ENCODE measurements at regions not wholly inside any gene's neighbourhood (a gene's known extent, or its start where the extent isn't known, plus 50 kb on each side); places are given as distances from the start of the nearest gene placed in this dataset.

DNA sequence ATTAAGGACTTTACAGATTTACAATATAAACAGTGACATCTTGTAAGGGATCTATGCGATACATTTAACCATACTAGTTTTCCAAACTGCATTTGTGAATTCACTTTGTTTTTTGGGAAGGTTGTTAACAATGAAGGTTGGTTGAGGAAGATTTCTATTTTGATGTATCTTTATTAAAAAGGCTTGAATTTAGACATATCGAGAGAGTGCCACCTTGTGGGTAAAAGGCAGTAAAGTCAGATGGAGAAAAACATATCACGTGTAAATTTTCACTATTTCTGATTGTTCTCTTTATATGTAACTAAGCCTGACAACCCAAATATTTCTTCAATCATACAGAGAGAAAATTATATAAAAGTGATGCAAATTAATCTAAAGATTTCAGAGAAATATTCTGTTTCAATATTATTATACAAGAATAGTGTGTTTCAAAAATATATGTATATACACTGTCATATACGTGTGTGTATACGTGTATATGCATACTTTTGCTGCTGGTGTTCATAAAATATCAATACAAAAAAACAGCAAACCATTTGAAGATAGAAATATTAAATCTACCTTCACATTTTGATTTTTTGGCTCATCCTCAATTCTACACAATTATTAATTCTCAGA, 988.6 kb downstream of the SORCS1 start:
- peak in 1 of 2 experiments; percentile 1 for DNase-seq

DNA sequence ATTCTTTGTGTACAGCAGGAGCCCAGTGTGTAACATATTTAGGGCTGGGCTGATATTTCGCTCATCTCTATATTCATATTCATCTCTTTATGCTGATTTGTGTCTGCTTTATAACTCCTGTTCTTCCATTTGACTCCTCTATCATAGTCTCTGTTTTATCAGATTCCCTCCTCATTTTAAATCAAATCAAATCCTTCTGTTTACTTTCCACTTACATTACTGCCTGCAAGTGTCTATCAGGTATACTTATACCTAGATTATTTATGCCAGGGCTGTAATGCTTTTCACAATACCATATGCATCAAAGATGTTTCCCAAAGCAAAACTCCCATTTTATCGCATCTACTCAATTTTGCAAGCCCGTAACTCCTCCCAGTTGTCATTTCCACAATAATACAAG, 990.7 kb downstream of the SORCS1 start:
- no peak for DNase-seq

DNA sequence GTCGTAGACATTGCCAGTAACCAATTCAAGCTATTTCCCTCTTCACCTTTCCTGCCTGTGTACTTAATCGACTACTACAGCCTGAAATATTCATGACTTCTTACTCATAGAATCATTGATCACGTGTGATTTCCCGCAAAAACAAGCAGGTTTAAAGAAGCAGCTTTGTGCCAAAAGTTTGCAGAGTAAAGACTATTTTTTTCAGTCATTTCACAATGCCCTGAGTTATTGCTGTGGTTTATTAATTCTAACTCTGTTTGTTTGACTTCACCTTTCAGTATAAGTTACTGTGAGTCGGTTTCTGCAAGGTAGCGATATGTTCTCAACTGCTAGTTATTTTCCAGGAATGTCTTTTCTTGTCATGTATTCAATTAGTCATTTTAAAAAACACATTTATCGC, 995.3 kb downstream of the SORCS1 start:
- DNase-seq, result no peak

DNA sequence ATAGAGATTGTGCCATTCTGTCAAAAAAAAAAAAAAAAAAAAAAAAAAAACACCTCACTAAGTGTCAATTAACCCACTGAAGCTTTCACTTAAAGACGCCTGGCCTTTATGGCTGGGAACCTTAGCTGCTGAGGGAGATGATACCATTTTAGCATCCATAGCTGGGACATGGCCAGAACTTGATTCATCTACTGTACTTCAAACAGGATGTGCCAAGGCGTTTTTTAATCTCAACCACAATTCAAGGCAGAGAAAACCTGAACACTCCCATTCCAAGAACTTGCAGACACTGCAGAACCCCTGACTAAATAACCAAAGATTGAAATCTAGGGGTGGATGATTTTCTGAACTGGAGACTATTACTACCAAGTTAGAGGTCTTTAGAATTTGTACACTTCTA, 996.6 kb downstream of the SORCS1 start:
- DNase-seq, result no peak

DNA sequence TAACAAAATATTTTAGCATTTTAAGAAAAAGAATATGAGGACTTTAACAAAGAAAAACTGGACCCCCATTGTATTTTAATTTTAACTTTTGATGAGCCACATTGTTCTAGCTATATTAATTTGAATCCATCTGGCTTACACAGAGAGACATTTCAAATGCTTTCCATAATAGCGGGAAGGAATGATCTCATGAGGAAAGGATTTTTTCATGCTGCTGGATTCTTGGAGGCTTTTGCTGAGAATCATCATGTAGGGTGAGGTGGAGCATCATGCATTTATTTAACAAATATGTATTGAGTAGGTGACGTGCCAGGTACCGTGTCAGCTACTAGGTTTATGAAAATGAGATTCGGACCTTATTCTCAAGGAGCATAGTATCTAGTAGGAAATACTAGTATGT, 1006.3 kb downstream of the SORCS1 start:
- no peak for DNase-seq

DNA sequence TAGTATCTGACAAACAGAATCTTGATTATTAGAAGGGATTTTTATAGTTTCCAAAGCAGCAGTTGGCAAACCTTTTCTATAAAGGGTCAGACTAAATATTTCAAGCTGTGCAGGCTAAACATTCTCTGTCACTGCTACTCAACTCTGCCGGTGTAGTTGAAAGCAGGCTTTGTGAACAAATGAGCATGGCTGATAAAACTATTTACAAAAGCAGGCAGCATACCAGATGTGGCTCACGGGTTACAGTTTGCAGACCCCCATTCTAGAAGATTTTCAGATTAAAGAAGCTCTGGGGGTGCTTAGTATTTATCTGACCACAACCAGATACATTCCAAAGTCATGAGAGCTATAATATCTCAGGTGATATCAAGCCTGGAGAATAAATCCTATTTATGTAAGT, 1017.5 kb downstream of the SORCS1 start:
- DNase-seq, result no peak

DNA sequence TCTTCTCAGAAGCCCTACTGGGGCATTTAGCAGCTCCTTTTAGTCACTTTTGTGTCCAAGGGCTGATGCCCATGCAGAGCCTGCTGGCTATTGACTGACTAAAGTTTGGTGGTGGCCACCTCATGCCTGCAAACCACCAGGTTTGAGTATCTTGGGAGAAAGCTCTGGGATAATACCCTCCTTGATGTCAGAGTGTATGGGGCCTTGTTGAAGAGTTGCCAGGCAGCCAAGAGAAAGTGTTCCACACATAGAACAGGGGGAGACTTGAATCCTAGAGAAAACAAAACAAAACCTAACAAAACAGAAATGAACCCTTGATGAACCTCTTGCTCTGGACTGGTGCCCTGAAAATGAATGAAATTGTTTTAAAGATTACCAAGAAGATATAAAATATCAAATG, 1024.6 kb downstream of the SORCS1 start:
- no peak for DNase-seq

DNA sequence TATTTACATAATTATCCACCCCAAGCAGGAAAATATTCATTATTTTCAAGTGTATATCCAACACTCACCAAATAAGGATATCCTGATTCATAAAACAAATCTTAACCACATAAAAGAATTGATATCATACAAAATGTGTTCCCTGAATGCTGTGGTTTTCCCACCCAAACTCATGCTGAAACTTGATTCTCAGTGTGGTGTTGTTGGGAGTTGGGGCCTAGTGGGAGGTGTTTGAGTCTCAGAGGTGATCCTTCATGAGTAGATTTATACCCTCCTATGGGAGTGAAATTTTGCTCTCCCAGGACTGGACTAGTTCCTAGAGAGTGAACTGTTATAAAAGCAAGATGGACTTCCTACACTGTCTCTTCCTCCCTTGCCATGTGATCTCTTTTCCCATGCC, 1028.3 kb downstream of the SORCS1 start:
- no peak for DNase-seq

DNA sequence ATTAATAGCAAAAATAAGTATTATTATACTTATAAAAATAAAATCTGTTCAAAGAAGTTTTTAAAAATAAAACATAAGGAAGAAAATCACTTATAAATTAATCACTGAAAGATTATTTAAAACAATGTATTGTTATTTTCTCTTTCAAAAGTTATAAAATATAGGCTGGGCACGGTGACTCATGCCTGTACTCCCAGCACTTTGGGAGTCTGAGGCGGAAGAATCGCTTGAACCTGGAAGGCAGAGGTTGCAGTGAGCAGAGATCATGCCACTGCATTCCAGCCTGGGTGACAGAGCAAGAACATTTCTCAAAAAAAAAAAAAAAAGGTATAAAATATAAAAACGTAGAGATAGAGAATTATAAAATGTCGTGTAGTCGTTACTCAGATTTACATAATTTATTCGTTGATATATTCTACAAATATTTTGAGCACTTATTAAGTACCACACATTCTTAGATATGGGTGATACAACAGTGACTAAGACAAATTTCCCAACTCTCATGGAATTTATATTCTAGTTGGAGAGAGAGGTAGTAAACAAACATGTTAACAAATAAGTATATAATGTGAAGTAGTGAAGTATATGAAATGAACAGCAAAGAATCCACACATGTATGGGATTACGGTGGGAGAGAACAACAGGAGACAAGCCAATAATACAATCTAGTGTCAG, 1030.0 kb downstream of the SORCS1 start:
- DNase-seq, result no peak

DNA sequence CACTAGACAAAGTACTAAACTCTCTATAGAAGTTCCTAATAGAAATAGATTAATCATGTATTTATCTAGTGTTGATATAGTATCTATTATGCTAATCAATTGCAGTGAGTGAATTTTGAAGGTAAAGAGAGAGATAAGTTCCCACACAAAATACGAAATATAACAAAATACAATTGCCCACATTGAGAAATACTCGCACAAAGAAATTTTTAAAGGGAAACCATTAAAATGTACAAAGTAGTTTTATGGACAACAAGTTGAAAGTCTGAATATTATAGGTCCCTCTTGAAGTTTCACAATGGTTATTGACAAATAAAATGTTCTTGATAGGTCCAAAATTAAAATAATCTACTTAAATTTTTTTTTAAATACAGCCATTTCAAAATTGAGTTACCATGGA, 1031.1 kb downstream of the SORCS1 start:
- DNase-seq, result no peak

DNA sequence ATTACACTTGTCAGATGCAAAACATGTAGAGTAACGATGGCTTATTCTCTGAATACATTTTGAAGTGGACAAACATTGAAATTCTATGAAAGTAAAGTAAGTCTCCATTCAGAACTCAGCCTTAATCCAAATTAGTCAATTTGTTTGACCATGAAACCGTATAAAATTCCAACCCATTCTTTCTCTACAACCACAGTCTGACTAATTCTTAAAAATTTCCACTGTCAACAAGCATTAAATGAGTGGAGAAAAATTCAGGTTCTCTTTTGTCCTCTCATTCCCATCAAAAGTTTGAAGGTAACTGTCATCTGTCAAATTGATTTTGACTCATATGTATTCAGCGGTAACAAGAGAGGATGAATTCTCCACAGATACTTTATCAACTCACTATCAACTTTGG, 1031.5 kb downstream of the SORCS1 start:
- DNase-seq, result no peak

DNA sequence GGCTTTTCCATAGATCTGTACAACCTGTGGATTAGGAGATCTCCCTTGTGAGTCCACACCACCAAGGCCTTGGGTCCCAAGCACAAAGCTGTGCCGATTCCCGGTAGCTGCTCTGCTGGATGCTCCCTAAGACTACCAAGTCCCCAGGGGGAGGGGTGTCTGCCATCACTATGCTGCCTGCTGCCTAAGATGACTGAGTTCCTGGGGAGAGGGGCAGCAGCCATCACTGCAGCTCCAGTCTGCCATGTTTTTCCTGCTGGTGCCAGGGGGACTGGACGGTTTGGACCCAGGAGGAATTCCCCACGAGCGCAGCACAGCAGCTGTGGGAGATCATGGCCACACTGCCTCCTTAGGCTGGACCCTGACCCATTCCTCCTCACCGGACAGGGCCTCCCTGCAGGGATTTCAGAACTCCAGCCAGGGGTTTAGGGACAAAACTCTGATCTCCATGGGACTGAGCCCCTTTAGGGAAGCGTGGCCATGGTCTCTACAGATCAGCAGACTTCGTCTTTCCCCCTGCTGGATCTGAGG, 1049.8 kb downstream of the SORCS1 start:
- no peak for DNase-seq

DNA sequence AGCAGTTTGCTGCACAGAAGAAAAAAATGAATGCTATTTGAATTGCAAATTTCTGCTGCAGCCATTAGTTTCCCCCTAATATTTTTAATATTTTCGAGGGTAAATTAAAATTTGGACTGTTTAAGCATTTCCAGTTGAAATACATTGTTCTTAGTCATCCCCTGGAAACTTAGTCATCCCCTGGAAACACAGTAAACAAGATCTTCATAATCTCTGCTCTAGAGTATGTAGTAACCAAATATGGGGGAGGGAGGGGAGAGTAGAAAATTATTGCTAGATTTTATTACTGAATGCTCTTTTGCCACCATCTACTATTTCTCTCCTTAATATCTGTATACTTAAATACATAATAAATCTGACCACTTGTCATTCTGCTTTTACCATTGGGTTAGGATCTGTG, 1053.3 kb downstream of the SORCS1 start:
- DNase-seq, result no peak

DNA sequence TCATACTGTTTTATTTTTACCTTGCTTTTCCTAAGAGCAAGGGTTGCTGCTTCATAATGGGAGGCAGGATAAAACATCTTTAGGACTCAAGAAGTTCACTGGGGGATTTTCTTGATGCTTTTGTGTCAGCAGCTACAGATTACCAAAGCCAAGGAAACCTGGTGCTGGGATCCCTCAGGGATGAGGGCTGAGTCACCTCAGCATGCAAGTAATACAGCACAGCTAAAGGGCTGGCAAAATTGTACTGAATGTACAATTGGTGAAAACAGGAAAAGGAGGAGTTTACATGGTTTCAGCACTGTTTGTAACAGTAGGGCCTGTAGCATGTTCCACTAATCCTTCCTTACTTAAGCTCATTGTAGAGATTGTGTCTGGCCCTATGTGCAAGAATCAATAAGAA, 1056.8 kb downstream of the SORCS1 start:
- DNase-seq, result no peak

DNA sequence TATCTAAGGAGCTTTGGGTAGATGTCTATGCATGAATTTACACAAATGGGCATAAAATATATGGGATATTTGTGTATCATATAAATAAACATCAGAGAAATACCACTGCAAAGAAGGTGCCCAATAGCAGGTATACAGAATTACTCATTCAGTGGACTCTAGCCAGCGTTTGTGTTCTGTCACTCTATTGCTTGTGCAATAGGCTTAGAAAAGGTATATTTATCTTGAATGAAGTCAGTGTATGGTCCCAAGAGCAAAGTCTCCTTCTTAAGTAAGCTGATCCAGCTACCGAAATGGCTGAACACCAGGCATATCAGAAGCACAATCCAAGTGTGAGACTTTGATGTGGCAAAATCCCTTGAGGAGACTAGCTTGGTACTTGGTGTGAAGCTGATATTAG, 1058.4 kb downstream of the SORCS1 start:
- no peak for DNase-seq

DNA sequence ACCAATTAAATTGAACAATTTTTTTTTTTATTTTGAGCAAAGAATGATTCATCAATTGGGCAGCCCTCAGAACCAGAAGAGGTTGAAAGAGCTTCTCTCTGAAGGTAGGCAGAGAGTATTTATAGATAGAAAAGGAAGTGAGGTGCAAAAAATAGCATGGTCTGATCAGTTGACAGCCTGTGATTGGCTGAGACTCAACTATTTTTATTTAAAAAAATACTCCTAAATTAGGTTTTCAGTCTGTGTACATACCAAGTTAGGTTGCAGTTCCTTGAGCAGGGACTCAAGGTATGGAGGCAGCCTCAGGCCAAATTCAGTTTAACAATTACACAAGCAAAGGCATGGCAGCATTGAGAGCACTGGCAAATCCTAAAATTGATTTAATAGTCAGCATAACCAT, 1074.7 kb downstream of the SORCS1 start:
- no peak for DNase-seq

DNA sequence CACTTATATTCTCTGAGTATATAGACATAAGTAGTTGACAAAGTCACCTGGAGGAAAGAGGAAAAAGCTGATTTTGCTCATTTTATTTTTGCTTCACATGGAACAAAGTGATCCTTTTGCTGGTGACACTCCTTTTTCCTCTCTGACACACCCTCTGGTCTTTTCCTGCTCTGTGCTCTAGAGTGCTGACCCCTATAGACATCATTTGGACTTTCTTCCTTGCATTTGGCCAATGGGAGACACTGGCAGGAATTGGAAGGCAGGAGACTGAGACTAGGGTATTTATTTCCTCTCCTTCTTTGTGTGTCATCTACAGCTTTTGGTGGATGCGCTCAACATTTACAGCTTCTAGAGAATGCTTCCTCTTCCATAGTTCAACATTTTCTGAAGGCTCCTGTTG, 1078.1 kb downstream of the SORCS1 start:
- DNase-seq, result no peak

DNA sequence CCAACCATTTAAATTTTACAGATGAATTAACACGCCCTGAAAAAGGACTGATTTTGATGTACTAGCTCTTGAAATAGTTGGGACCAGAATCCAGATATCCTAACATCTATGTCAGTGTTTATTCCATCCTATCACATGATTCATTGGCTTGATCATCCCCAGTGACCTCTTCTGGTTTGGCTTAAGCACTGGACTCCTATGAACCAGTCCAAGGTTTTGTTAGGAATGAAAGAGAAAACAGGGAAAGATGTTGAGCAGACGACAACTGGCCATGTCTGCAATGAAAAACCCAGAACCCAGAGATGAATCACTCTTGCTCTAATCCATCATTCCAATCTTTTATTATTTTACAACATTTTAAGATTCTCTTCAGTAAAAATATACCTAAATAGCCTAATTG, 1080.9 kb downstream of the SORCS1 start:
- DNase-seq, result no peak

DNA sequence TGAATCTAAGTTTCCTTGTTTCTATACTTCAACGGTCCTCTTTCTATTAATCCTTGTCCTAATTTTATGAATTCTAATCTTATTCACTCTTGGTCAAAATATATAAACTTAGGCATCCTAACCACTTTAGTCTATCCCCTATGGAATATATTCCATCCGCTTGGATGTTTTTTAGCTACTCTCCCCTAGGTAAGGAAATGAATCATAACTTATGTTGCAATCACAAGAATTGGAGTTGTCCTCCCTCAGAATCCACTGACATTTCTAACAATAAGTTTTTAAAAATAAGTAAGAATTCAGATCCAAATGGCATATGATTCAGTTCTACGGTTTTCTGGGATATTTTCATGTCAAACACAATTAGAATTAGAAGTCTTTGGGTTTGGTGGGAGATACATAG, 1081.6 kb downstream of the SORCS1 start:
- no peak for DNase-seq

DNA sequence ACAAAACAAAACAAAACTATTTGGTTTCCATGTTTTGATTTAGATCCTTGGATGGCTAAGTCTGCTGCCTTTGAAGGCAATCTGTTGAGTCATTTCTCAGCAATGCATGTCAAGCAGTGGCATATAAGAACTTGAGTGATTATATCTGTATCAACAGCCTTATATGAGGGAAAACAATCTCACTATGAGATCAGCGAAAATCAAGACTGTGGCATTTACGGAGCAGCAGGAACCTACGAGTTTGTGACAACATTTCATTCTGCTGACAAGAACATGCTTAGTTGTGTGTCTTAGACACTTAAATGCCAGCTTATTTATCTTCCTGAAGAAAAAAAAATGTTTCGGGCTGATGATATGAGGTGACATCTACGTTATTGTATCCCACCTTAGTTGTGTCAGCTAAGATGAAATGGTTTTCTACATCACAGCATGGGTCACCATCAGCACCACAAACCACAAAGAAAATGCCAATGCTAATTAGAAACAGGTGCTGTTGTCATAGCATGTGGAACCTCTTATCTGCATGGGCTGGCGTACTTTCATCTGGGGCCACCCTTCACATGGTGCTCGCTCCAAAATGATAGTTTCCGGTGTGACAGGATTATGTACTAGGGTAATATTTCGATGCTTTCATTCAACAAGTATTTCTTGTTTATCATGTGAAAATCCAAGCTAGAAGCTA, 1085.5 kb downstream of the SORCS1 start:
- no peak for DNase-seq

DNA sequence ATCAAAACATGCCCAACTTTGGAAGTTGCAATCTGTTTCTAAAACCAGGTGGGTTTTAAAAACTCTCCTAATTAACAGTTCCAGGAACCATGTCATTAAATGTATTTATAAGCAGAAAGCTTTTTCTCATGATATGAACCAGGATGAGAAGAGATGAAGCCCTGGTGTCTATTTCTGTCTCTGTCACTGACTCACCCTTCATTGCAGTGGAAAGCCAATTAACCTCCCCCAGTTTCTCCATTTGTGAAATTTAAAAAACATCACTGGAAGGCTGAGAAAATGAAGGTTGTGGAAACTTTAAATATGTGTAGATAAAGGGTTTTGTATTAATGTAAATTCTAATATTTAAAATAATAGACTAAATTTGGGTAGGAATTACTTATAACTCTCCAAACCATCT, 1088.0 kb downstream of the SORCS1 start:
- DNase-seq, result no peak

DNA sequence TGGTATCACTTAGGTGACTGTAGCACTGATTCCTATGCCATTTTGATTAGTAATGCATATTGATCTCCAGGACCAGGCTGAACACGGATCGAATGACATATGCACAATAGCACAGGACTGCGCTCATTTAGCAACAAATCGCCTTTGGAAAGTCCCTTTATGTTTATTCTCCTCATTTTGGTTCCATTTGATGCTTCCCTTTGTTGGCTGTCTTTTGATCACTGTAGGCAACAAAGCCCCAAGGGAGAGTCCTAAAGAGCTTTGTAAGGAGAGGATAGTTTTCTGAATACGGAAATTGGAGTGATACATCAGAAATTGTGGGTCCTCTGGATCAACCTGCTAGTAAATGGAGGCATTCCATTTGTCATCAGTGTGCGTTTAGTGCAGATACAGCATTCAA, 1111.4 kb downstream of the SORCS1 start:
- DNase-seq, result no peak

DNA sequence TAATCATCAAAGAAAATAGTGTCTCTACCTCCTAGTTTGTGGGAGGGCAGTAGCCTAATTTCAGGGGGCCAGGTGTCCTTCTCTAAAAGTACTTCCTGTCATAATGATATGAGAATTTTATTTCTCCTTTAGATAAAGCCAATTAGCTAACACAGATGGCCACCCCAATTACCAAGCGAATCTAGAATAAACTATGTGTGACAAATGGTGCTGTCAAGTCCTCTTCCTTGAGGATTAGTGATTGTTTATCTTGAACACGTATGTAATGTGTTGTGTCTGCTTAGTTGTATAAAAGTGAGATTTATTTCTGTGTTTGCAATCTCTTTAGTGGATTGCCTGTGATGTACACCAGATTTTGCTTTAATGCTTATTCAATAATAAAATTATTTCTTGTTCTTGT, 1120.0 kb downstream of the SORCS1 start:
- no peak for DNase-seq

DNA sequence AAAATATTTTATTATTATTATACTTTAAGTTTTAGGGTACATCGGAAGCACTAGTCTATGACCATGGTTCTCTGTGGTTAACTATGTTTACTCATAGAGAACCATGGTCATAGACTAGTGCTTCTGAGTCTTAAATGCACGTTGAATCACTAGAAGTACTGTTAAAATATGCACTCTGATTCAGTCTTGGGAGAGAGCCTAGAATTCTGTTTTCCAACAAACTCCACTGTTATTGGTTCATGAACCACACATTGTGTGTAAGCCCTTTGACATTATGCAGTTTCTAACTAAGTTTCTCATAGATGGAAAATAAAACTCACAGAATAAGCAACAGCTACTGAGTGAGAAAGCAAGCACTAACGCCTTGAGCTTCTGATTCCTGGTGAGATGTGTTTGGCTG, 1120.6 kb downstream of the SORCS1 start:
- DNase-seq, result no peak

Measured in NCI-H526 (cell line).